Lower leg skin (tissue), 3 donors: ENCODE measurements at regions not wholly inside any gene's neighbourhood (a gene's known extent, or its start where the extent isn't known, plus 50 kb on each side); places are given as distances from the start of the nearest gene placed in this dataset.

Experiments used
- POLR2A ChIP-seq, 2 donors: fragments of 450-650 bp; IDR thresholded peaks; one replicate each; pipeline ENCODE4 v1.6.1; 2016 to 2017; ENCODE audit warnings: antibody characterized with exemption in 2 of 2, mild to moderate bottlenecking in 1 of 2, moderate library complexity in 1 of 2
- TF ChIP-seq, protein P1 (sequence below), 3 donors: fragments of 450-650 bp; IDR thresholded peaks; one replicate each; pipeline ENCODE4 v1.5.1; 2016; ENCODE audit warnings: antibody characterized with exemption in 3 of 3, mild to moderate bottlenecking in 3 of 3, moderate library complexity in 2 of 3

DNA sequence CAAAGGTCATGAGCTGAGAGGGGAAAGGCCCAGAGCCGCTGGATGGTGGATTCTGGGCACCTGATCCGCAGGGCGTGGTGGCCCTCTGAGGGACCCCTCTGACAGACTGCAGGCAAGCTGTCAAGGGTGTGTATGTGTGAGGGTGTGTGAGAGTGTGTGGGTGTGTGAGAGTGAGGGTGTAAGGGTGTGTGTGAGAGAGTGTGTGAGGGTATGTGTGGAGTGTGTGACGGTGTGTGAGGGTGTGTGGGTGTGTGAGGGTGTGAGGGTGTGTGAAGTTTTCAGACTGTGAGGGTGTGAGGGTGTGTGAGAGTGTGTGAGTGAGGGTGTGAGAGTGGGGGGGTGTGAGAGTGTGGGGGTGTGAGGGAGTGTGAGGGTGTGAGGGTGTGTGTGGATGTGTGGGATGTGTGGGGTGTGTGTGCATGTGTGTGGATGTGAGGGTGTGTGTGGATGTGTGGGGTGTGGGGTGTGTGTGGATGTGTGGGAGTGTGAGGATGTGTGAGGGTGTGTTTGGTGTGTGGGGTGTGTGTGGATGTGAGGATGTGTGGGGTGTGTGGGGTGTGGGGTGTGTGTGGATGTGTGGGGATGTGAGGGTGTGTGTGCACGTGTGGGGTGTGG is 156.7 kb downstream of the TMEM121 start:
- TF ChIP-seq, protein P1, sequence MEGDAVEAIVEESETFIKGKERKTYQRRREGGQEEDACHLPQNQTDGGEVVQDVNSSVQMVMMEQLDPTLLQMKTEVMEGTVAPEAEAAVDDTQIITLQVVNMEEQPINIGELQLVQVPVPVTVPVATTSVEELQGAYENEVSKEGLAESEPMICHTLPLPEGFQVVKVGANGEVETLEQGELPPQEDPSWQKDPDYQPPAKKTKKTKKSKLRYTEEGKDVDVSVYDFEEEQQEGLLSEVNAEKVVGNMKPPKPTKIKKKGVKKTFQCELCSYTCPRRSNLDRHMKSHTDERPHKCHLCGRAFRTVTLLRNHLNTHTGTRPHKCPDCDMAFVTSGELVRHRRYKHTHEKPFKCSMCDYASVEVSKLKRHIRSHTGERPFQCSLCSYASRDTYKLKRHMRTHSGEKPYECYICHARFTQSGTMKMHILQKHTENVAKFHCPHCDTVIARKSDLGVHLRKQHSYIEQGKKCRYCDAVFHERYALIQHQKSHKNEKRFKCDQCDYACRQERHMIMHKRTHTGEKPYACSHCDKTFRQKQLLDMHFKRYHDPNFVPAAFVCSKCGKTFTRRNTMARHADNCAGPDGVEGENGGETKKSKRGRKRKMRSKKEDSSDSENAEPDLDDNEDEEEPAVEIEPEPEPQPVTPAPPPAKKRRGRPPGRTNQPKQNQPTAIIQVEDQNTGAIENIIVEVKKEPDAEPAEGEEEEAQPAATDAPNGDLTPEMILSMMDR (IDR thresholded peaks at IDR 0.05) = no peak
- no peak for TF ChIP-seq POLR2A (IDR thresholded peaks at IDR 0.05)
